Neural cell (in vitro differentiated cells): ENCODE measurements at regions not wholly inside any gene's neighbourhood (a gene's known extent, or its start where the extent isn't known, plus 50 kb on each side); places are given as distances from the start of the nearest gene placed in this dataset.

Experiments used
- H2AFZ ChIP-seq: fragments of 200-600, 300-800 bp; sonication (generic), shearing (Covaris generic); 2 replicates; pipeline ENCODE4 v1.6.0; 2014; ENCODE audit warnings: low read depth, mild to moderate bottlenecking, antibody characterized with exemption, low read length, moderate library complexity
- H3F3A ChIP-seq: fragments of 200-600 bp; shearing (Covaris generic); 2 replicates; pipeline ENCODE4 v1.6.1; 2016; ENCODE audit warnings: mild to moderate bottlenecking, moderate library complexity, mixed read lengths, antibody characterized with exemption, low read length; ENCODE audit not compliant: insufficient read depth, poor library complexity, severe bottlenecking
- H3K27ac ChIP-seq: fragments of 200-600, 300-800 bp; sonication (generic), shearing (Covaris generic); 2 replicates; pipeline ENCODE4 v1.5.1; 2014; ENCODE audit warnings: mild to moderate bottlenecking, low read length, moderate library complexity
- H3K27me3 ChIP-seq: fragments of 300-800, 200-600 bp; sonication (generic), shearing (Covaris generic); 2 replicates; pipeline ENCODE4 v1.6.0; 2014; ENCODE audit warnings: mild to moderate bottlenecking, low read depth, low read length, moderate library complexity; ENCODE audit not compliant: insufficient read depth
- H3K36me3 ChIP-seq: fragments of 300-800, 200-600 bp; sonication (generic), shearing (Covaris generic); 2 replicates; pipeline ENCODE4 v1.5.1; 2014; ENCODE audit warnings: mild to moderate bottlenecking, antibody characterized with exemption, low read length, moderate library complexity; ENCODE audit not compliant: insufficient read depth
- H3K4me2 ChIP-seq: fragments of 300-800, 200-600 bp; sonication (generic), shearing (Covaris generic); 2 replicates; pipeline ENCODE4 v1.6.0; 2014; ENCODE audit warnings: mild to moderate bottlenecking, low read length
- H3K4me3 ChIP-seq: fragments of 300-800, 200-600 bp; sonication (generic), shearing (Covaris generic); 2 replicates; pipeline ENCODE4 v1.5.1; 2014; ENCODE audit warnings: mild to moderate bottlenecking, low read length, moderate library complexity
- H3K79me2 ChIP-seq: fragments of 200-600 bp; shearing (Covaris generic); replicated peaks from 2 replicates; pipeline ENCODE4 v1.6.0; 2014; ENCODE audit warnings: mild to moderate bottlenecking, low read length, moderate library complexity; ENCODE audit not compliant: insufficient read depth
- H3K9ac ChIP-seq: fragments of 300-800, 200-600 bp; sonication (generic), shearing (Covaris generic); 2 replicates; pipeline ENCODE4 v1.6.1; 2016; ENCODE audit warnings: mild to moderate bottlenecking, low read length, mixed read lengths
- H3K9me2 ChIP-seq: fragments of 200-600 bp; shearing (Covaris generic); 2 replicates; pipeline ENCODE4 v1.6.1; 2016; ENCODE audit warnings: mild to moderate bottlenecking, low read length, mixed read lengths; ENCODE audit not compliant: insufficient read depth
- H3K9me3 ChIP-seq: fragments of 200-600, 300-800 bp; sonication (generic), shearing (Covaris generic); 2 replicates; pipeline ENCODE4 v1.6.1; 2016; ENCODE audit warnings: mild to moderate bottlenecking, mixed run types, low read length, moderate library complexity, mixed read lengths
- H4K20me1 ChIP-seq: fragments of 200-600 bp; shearing (Covaris generic); 2 replicates; pipeline ENCODE4 v1.6.1; 2016; ENCODE audit warnings: mild to moderate bottlenecking, mixed run types; ENCODE audit not compliant: insufficient read depth
- CTCF ChIP-seq: fragments of 450-650 bp; IDR thresholded peaks from 2 replicates; pipeline ENCODE4 v1.5.1; 2014; ENCODE audit warnings: antibody characterized with exemption, mild to moderate bottlenecking, moderate library complexity; ENCODE audit not compliant: poor library complexity, severe bottlenecking
- EP300 ChIP-seq: fragments of 450-650 bp; conservative IDR thresholded peaks from 2 replicates; pipeline ENCODE4 v1.6.1; 2014; ENCODE audit warnings: antibody characterized with exemption, mild to moderate bottlenecking, moderate library complexity; ENCODE audit not compliant: poor library complexity, severe bottlenecking
- EZH2 ChIP-seq: fragments of 200-600, 300-800 bp; shearing (Covaris generic), sonication (generic); IDR thresholded peaks from 2 replicates; pipeline ENCODE4 v1.6.1; 2014; ENCODE audit warnings: antibody characterized with exemption, low read length, borderline replicate concordance, mild to moderate bottlenecking; ENCODE audit not compliant: insufficient read depth, poor library complexity, severe bottlenecking
- MXI1 ChIP-seq: fragments of 450-650 bp; conservative IDR thresholded peaks from 2 replicates; pipeline ENCODE4 v1.6.1; 2014; ENCODE audit warnings: antibody characterized with exemption, mild to moderate bottlenecking; ENCODE audit not compliant: poor library complexity, severe bottlenecking
- POLR2AphosphoS5 ChIP-seq: IDR thresholded peaks from 2 replicates; pipeline ENCODE4 v1.6.1; 2012
- RAD21 ChIP-seq: fragments of 450-650 bp; conservative IDR thresholded peaks from 2 replicates; pipeline ENCODE4 v1.6.1; 2014; ENCODE audit warnings: antibody characterized with exemption, mild to moderate bottlenecking, moderate library complexity
- REST ChIP-seq: IDR thresholded peaks from 2 replicates; pipeline ENCODE4 v1.6.1; 2012; ENCODE audit warnings: borderline replicate concordance
- SMC3 ChIP-seq: fragments of 450-650 bp; conservative IDR thresholded peaks from 2 replicates; pipeline ENCODE4 v1.6.1; 2014; ENCODE audit warnings: antibody characterized with exemption, mild to moderate bottlenecking, moderate library complexity; ENCODE audit not compliant: poor library complexity
- TAF1 ChIP-seq: IDR thresholded peaks from 2 replicates; pipeline ENCODE4 v1.6.1; 2012; ENCODE audit warnings: low read depth

DNA sequence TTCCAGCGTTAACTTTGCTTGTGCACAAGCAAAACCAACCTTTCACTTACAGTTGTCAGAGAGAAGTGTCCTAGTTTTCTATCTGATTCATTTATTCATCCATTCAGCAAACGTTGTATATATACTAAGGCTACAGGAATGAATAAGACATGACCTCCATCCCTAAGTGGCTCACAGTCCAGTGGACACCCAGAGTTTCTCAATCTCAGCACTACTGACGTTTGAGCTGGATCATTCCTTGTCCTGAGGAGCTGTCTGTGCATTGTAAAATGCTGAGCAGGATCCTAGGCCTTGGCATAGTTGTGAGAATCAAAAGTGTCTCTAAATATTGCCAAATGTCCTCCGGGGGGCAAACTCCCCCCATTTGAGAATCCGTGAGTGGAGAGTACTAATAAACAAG is 166.7 kb upstream of the PRKCQ start:
- no peaks in the 10 kb centered on the region for H3F3A ChIP-seq
- no peak overlapping the region for H3K4me2 ChIP-seq

DNA sequence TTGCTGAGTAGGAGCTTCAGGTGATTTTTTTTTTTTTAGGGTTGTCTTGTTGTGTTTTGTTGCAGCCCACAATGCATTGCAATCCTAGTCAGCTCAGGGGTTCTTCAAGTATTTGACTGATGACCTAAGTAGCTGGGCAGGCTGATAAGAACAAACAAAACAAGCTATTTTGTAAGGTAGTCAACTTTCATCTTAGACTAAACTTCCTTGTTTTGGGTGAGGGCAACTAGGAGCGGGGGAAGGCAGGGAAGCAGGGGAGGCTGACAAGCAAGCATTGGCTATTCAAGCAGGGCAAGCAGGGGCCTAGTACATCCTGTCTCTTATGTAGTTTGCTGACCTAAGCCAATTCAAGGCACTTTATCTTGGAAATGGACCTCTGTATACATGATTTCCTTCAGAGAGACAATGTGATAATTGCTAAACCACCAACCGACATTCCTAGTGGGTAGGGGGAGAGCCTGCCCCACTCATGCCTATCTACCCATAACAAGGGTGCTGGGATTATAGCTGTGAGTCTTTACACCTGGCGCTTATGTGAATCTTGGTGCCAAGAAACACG is 163.3 kb upstream of the PRKCQ start:
- Histone ChIP-seq H2AFZ (no peak overlapping the region), H3K27ac (no peak overlapping the region), H3K4me2 (no peak overlapping the region), H3K36me3 (no peaks in the 10 kb centered on the region), H4K20me1 (no peaks in the 10 kb centered on the region), H3K4me3 (no peak overlapping the region), H3K9me3 (no peaks in the 10 kb centered on the region), H3K9me2 (no peaks in the 10 kb centered on the region), H3K27me3 (no peaks in the 10 kb centered on the region), H3K9ac (no peak overlapping the region), H3K79me2 (no peaks in the 10 kb centered on the region), H3F3A (no peaks in the 10 kb centered on the region)
- no peak for TF ChIP-seq RAD21
- no peak for TF ChIP-seq REST
- no peak for TF ChIP-seq MXI1
- TF ChIP-seq TAF1 = no peak

More for the DNA sequence above, 166.7 kb upstream of the PRKCQ start:
- Histone ChIP-seq H3K9me2 (no peaks in the 10 kb centered on the region), H3K36me3 (no peaks in the 10 kb centered on the region), H3K79me2 (no peaks in the 10 kb centered on the region), H4K20me1 (no peaks in the 10 kb centered on the region), H3K4me3 (no peak overlapping the region), H2AFZ (no peak overlapping the region), H3K27ac (no peak overlapping the region), H3K27me3 (no peaks in the 10 kb centered on the region), H3K9me3 (no peaks in the 10 kb centered on the region), H3K9ac (no peak overlapping the region)
- TF ChIP-seq CTCF (no peak), SMC3 (no peak), EZH2 (no peak), EP300 (no peak), MXI1 (no peak)

GRCh38 chr10:6741541-6741941 is 161.5 kb upstream of the PRKCQ start:
- no peak overlapping the region for H3K4me2 ChIP-seq
- H3K36me3 ChIP-seq = no peaks in the 10 kb centered on the region
- no peaks in the 10 kb centered on the region for H4K20me1 ChIP-seq
- no peak for TF ChIP-seq CTCF
- TF ChIP-seq EZH2 = no peak
- no peak for TF ChIP-seq MXI1
- no peak for TF ChIP-seq SMC3
- no peak for TF ChIP-seq EP300
- no peak for TF ChIP-seq RAD21
- TF ChIP-seq TAF1 = no peak
- TF ChIP-seq POLR2AphosphoS5 = no peak
- no peak for TF ChIP-seq REST
- no peak overlapping the region for H3K27ac ChIP-seq
- H3F3A ChIP-seq = no peaks in the 10 kb centered on the region
- no peaks in the 10 kb centered on the region for H3K79me2 ChIP-seq
- no peaks in the 10 kb centered on the region for H3K9me3 ChIP-seq
- no peaks in the 10 kb centered on the region for H3K27me3 ChIP-seq
- H2AFZ ChIP-seq = no peak overlapping the region
- H3K9me2 ChIP-seq = no peaks in the 10 kb centered on the region
- no peak overlapping the region for H3K9ac ChIP-seq
- H3K4me3 ChIP-seq = no peak overlapping the region
